ENCODE measurements at regions not wholly inside any gene's neighbourhood (a gene's known extent, or its start where the extent isn't known, plus 50 kb on each side); places are given as distances from the start of the nearest gene placed in this dataset.

DNA sequence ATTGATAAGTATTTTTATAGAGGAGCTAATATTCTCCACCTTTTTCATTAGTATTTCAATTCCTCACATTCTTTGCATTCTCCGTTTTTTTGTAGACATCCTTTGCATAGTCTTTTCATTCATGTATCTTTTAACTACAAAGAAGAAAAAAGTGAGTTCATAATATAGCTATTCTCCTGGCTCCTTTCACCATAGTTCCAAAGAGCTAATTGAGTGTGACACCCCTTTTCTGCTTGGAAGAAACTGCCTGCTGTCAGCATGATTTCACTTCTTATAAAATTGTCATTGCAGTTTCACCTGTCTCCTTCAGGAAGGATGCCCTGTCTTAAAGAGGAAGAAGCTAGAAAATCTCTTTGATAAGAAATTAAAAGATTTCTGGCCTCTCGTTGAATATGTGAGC lies 991.1 kb downstream of the KCNT2 start:
- no peak for DNase-seq

DNA sequence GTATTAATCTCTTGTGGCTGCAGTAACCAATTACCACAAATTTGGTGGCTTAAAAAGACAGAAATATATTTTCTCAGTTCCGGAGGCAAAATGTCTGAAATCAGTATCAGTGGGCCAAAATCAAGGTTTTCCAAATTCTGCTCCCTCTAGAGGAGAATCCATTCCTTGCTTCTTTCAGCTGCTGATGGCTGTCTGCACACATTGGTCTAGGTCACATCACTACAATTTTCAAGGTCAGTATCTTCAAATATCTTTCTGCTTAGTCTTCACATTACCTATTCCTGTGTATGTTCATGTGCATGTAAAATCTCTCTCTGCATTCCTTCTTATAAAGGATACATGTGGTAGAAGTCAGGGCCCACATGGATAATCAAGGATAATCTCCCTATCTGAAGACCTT lies 999.4 kb downstream of the KCNT2 start:
- no peak for DNase-seq

DNA sequence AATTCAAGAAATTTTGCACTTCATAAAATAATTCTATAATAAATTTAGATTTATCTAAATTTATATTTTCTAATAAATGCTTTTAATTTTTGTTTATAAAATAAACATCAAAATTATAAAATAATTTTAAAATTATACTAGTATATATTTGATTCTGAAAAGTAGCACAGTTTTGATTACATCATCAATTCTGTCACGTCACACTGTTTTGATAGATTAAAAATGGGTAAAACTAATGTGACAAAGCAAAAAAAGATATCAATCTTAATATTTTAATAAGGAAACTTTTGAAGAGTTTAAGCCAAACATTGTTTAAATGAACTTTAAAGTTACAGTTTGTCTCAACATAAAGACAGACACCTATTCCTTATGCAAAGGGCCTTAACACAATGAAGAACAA lies 1001.8 kb downstream of the KCNT2 start:
- no peak for DNase-seq

DNA sequence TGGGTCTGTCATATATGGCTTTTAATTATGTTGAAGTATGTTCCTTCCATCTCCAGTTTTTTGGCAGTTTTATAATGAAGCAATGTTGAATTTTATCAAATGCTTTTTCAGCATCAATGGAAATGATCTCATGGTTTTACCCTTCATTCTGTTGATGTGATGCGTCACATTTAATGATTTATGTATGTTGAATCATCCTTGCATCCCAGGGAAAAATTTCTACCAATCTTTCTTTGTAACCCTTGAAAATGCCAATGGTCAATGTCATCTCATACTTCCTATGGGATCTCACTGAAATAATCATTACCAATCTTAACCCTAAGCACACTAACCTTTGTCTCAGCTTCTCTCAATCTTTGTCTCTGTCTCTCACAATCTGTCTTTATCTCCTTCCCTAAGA lies 1004.0 kb downstream of the KCNT2 start:
- peak; percentile 93 for DNase-seq

DNA sequence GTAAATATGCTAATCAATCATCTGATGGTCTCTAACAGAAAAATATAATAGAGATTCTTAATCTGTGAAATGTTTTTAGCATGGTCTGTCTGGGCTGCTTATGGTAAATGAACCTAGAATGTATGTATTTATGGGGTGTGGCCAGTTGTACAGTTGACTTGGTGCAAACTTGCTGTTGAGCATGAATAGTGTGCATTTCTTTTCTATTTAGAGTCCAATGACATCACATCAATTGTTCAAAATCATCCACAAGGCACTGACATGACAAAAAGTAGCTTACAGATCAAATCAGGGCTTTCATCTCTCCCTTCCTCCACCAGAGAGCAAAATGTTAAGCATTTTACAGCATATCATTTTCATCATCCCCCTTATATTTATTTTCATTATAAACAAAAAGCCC lies 1010.3 kb downstream of the KCNT2 start:
- DNase-seq, result no peak

GRCh38 chr1:195594773-195595172 lies 1013.5 kb downstream of the KCNT2 start:
- DNase-seq, result no peak

DNA sequence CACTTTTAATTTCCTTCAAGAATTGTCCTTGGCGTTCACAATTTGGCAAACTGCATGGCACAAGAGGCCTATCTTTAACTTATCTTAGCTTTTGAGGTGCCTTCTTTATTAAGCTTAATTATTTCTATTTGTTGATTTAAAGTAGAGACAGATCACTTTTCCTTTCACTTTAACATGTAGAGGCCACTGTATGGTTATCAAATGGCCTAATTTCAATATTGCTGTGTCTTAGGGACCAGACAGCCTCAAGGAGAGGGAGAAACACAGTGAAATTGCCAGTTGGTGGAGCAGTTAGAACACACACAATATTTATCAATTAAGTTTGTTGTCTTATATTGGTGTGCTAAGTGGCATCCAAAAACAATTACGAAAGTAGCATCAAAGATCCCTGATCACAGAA lies 1013.9 kb downstream of the KCNT2 start:
- DNase-seq, result no peak

DNA sequence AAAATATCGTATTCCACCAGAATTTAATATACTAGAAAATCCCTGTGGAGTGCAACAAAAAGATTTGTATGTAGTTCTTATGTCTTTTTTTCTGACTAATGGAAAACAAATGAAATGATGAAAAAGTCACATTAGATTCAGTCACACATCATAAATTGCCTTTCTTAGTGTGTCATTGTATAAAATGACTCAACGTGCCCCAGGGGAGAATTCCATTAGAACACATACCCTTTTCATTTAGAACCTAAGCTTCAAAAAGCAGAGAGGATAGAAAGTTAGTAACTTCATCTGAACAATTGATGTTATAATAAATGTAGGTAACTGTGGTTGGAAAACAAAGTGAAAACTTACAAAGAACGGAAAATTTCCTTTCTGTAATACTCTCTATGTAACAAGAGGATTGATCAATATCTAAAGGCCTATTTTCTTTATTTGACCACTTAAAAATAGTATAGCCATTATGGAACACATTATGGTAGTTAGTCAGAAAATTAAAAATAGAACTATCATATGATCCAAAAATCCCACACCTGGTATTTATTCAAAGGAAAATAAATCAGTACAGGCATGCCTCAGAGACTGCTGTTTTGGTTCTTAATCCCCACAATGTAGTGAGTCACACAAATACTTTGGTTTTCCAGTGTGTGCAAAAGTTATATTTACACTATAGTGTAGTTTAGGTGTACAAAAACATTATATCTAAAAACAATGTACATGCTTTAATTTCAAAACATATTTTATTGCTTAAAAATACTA lies 1016.1 kb downstream of the KCNT2 start:
- peak; percentile 94 for DNase-seq

DNA sequence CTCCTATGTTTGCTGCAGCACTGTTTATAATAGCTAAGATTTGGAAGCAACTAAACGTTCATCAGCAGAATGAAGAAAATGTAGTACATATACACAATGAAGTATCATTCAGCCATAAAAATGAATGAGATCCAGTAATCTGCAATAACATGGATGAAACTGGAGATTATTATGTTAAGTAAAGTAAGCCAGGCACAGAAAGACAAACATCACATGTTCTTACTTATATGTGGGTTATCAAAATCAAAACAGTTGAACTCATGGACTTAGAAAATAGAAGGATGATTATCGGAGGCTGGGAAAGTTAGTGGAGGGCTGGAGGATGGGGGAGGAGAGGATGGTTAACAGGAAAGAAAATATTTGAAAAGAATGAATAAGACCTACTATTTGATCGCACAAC lies 1017.6 kb downstream of the KCNT2 start:
- DNase-seq, result peak; percentile 37

DNA sequence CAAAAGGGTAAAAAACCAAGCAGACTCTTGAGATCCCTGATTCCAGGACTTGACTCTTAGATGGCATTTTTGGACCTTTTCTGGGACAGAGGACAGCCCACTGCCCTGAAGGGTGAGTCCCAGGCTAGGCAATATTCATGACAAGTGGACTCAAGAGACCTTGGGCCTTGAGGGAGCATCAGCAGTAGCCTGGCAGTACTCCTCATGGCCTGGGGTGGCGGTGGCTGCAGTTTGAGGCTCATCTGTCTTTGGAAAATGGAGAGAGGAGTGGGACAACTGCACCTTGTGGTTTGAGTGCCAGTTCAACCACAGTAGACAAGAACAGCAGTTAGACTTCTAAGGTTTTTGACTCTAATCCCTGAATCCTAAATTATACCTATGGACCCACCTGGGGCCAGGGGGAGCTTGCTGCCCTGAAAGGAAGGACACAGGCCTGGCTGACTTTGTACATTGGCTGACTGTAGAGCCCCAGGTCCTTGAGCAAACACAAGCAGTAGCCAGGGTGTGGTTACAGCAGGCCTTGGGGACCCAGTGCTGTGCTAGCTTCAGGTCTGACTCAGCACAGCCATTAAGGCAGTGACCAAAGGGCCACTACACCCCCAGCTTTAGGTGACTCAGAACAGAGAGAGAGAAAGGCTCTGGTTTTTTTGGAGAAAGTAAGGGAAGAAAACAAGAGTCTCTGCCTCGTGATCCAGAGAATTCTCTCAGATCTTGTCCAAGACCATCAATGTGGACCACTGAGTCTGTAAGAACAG lies 1023.2 kb downstream of the KCNT2 start:
- peak; percentile 13 for DNase-seq

DNA sequence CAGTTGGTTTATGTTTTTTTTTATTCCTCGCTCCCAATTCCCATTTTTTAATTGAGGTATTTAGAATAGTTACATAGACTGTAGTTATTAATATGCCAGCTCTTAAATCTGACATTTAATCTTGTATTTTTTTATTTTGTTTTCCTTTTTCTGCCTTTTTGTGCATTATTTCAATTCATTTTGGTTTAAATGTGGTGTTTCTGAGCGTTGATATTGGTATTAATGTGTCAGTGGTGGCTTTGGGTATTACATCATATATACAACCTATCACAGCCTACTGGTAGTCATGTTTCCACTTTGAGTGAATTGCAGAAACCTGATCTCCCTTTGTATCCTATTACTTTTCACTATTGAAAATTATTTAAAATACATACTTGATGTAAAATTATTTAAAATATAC lies 1027.3 kb downstream of the KCNT2 start:
- DNase-seq, result no peak

DNA sequence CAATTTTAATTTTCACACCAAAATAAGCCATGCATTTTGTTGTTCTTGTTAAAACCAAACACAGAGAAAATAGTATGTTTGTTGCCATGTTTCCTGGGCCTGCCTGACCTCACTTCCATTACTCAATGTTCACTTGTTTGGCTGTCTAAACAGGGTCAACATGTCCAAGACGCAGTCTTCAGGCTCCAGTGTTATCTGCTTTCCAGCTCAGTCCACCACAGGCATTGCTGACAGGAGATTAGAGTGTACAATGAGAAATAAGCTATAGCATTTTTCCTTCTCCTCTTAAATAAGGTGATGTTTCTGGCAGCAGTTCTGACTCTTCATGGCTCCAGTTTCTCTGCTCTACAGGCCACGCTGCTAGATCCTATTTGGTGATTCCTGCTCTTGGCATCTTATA lies 1030.5 kb downstream of the KCNT2 start:
- no peak for DNase-seq

GRCh38 chr1:195576641-195577040 lies 1031.6 kb downstream of the KCNT2 start:
- no peak for DNase-seq

GRCh38 chr1:195574511-195574910 lies 1033.7 kb downstream of the KCNT2 start:
- DNase-seq, result no peak

DNA sequence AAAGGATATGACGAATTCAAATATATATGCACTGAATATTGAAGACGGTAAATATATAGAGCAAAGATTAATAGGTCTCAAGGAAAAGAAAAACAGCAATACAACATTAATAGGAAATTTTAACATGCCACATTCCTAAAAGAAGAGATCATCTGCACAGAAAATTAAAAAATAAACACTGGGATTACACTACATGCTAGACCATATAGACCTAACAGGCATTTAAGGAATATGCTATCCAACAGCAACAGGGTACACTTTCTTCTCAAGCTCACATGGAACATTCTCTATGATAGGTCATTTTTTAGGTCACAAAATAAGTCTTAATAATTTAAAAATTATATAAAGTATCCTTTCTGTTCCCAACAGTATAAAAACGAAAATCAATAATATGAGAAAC lies 1038.3 kb downstream of the KCNT2 start:
- DNase-seq, result no peak

DNA sequence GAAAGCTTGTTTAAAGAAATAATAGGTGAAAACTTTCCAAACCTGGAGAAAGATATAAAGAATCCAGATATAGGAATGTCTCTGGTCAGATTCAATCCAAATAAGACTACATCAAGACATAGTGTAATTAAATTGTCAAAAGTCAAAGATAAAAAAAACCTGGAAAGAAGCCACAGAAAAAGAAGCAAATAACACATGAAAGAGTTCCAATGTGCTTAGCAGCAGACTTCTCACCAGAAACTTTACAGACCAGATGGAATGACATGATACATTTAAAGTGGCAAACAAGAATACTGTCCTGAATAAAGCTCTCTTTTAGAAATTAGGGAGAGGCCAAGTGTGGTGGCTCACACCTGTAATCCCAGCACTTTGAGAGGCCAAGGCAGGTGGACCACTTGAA lies 1039.9 kb downstream of the KCNT2 start:
- no peak for DNase-seq

DNA sequence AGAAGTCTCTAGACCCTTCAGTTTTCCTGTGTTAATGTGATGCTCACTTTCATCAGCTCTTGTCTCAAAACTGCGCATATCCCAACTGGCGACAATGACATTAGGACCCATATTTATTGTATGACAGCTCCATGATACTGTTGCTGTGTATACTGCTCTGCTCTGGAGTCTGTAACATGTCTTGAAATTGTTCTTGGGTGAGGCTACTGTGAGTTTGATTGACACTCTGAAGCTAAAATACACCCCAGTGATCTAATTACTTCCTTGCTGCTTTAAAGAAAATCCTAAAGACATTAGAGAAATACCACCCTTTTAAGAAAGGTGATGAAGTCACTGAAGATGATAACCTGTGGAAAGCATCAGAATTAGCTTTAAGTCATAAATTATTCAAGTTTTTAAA lies 1046.2 kb downstream of the KCNT2 start:
- DNase-seq, result no peak

- no peak for DNase-seq
These were observed 1058.0 kb downstream of the KCNT2 start for GRCh38 chr1:195550071-195550862.

GRCh38 chr1:195530961-195531360 lies 1077.3 kb downstream of the KCNT2 start:
- DNase-seq, result peak; percentile 74

GRCh38 chr1:195529881-195530280 lies 1078.4 kb downstream of the KCNT2 start:
- no peak for DNase-seq

DNA sequence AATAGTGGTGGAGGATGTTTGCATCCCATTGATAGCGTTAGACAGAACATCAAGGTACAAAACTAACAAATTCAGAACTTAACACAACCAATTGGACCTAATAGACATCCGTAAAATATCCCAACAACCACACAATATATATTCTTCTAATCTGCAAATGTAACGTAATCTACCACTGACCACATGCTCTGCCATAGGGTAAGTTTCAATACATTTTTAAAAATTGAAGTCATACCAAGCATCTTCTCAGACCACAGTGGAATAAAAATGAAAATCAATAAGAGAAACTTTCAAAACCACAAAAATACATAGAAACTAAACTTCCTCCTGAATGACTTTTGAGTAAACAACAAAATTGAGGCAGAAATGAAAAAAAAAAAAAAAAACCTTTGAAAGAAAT lies 1087.5 kb downstream of the KCNT2 start:
- DNase-seq, result no peak

DNA sequence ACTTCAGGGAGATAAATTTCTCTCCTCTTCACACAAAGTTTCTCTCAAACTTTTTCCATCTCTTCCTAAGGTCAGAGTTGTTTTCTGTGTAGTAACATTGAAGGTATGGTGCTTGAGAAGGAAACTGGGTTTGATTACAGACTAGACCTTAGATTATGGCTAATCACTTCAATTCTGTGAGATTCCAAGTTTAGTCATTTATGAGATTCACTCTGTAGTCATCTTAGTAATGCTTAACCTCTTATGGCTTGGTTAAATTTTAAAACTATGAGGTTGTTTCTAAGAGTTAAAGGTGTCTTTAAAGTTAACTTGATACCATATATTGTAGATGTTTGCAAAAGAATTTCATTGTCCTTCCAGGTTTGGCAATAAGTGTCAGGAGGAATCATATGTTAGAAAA lies 1092.2 kb downstream of the KCNT2 start:
- peak; percentile 13 for DNase-seq

GRCh38 chr1:195511501-195511900 lies 1096.7 kb downstream of the KCNT2 start:
- no peak for DNase-seq

- DNase-seq, result no peak
These were observed 1107.1 kb downstream of the KCNT2 start for GRCh38 chr1:195501118-195501517.

All from fibroblast of upper back skin (primary cell).